Omental fat pad (tissue), 3 donors: ENCODE measurements at regions not wholly inside any gene's neighbourhood (a gene's known extent, or its start where the extent isn't known, plus 50 kb on each side); places are given as distances from the start of the nearest gene placed in this dataset.

Experiments
- ATAC-seq: fragments of 150-250 bp; one replicate; pipeline ENCODE4 v1.9.1; 2016; ENCODE audit warnings: mild to moderate bottlenecking, moderate library complexity; ENCODE audit not compliant: low FRiP score
- DNase-seq: peaks from one replicate; pipeline ENCODE4 v3.0.0-alpha.2; 2019; ENCODE audit warnings: low spot score
- TF ChIP-seq, protein P1 (sequence below), 3 donors: fragments of 450-650 bp; IDR thresholded peaks; one replicate each; pipeline ENCODE4 v1.5.1; 2016 to 2017; ENCODE audit warnings: antibody characterized with exemption in 3 of 3, mild to moderate bottlenecking in 3 of 3, moderate library complexity in 2 of 3

DNA sequence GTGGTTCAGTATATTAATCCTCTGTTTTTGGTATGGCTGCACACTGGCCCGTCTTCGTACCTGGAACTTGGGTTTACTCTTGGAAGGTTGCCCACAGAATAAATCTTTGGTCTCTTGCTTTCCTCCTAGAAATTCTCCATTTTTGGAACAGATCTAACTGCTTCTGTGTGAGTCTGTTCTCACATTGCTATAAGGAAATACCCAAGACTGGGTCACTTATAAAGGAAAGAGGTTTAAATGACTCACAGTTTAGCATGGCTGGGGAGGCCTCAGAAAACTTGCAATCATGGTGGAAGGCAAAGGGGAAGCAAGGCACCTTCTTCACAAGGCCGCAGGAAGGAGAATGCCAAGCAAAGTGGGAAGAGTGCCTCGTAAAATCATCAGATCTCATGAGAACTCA, 407.8 kb upstream of the PDE3A start:
- ATAC-seq = no peak
- DNase-seq = no peak
- TF ChIP-seq, protein P1, sequence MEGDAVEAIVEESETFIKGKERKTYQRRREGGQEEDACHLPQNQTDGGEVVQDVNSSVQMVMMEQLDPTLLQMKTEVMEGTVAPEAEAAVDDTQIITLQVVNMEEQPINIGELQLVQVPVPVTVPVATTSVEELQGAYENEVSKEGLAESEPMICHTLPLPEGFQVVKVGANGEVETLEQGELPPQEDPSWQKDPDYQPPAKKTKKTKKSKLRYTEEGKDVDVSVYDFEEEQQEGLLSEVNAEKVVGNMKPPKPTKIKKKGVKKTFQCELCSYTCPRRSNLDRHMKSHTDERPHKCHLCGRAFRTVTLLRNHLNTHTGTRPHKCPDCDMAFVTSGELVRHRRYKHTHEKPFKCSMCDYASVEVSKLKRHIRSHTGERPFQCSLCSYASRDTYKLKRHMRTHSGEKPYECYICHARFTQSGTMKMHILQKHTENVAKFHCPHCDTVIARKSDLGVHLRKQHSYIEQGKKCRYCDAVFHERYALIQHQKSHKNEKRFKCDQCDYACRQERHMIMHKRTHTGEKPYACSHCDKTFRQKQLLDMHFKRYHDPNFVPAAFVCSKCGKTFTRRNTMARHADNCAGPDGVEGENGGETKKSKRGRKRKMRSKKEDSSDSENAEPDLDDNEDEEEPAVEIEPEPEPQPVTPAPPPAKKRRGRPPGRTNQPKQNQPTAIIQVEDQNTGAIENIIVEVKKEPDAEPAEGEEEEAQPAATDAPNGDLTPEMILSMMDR (IDR thresholded peaks at IDR 0.05) = no peak

DNA sequence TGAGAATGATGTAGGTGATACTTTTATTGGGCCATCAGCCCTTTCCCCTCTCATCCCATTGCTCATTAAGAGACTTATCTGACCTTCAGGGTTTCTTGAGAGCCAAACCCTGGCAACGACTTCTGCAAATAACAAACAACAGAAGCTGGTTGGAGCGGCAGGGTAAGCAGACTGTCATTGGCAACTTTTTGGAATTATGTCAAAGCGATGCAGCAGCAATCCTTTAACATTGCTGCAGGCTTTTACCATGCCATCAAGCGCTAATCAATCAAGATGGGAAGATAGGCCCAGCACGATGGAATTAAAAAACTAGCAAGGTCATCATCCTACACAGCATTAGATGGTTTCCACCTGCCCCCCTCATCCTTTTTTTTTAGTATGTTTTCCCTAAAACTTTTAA, 406.1 kb upstream of the PDE3A start:
- ATAC-seq (no peak), DNase-seq (no peak)
- TF ChIP-seq, protein P1 (IDR thresholded peaks at IDR 0.05) = no peak

DNA sequence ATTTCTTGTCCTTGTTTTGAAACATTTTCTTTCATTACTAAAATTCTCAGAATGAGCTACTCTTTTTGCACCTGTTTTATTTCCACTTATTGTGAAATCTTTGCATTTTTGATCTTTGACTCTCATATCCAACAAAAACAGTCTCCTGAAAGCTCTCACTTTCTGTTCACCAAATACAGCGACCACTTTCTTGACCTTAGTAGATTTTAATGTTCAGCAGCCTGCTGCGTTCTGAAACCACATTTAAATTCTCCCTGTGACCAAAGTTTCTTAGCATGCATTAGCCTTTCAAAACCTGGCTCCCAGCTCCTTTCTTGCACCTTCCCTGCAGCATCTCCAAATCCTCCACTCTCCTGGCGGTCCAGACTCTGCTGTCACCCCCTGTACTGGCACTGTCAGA, 404.4 kb upstream of the PDE3A start:
- ATAC-seq (no peak), DNase-seq (no peak)
- TF ChIP-seq, protein P1 (IDR thresholded peaks at IDR 0.05) = no peak

DNA sequence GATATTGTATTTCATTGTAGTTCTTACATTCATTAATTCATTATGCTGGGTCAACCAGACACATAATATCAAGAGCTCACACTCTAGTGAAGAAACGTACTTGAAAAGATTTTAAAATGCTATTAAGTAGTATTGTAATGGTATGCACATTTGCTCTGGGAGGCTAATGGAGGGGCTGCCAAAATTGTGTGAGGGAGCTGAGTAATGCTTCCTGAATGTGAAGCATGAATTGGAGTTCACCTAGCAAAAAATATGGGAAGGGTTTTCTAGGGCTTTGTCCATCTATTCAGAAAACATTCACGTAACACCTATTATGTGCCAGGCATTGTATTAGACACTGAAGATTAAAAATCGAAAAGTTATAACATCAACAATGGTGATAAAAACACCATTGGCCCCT, 403.8 kb upstream of the PDE3A start:
- no peak for ATAC-seq

DNA sequence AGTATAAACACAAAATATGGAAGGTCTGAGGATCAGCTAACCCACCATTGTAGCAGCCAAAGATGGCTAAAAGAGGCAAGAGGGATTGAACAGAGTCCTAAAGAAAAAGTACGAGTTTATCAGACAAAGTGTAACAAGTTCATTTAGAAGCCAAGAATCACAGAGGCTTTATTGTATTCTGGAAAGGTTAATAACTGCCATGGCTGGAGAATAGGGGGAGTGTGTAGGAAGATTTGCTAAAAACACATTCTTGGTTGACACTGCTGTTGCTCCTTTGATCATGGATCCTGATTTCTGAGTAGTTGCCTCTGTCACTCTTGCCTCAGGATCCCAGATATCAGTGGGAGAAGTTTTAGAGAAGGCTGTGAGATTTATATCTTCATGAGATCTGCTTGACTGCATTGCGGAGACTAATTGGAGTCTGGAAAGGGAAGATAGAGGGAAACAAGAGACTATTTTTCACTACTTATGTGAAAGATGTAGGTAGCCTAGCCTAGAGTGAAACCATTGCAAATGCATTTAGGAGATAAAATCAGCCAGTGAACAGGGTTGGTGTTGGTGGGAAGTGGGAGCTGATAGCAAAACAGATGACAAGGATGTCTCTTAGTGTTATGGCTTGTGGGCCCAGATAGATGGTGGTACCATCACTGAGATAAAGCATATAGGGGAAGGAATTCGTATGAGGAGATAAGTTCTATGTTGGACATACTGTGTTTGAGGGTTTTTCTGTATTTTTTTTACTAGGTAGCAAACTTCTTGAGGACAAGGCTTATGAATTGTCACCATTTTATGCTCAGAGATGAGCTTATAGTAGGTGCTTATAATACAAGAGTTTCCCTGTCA, 402.9 kb upstream of the PDE3A start:
- no peak for DNase-seq
- ATAC-seq = no peak
- TF ChIP-seq, protein P1 (IDR thresholded peaks at IDR 0.05) = no peak

More for the DNA sequence above, 403.8 kb upstream of the PDE3A start:
- DNase-seq = no peak
- TF ChIP-seq, protein P1 (IDR thresholded peaks at IDR 0.05) = no peak

DNA sequence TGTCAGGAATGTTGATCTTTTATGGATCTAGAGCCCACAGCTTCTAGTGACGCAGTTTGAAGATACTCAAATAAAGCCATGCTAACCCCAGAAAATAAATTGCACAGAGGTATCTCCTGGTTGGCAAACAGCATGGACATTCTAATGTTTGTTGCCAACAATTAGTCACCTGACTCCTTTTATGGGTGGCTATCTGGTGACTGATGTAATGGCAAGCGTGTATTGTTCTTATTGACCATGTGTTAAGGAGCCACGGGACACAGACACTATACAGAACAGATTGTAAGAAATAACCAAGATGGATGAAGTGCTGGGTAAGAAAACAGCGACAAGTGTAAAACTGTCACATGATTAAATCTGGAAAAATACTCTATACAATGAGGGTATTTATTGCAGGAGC, 401.3 kb upstream of the PDE3A start:
- TF ChIP-seq, protein P1 (IDR thresholded peaks at IDR 0.05) = no peak
- DNase-seq = no peak
- no peak for ATAC-seq

DNA sequence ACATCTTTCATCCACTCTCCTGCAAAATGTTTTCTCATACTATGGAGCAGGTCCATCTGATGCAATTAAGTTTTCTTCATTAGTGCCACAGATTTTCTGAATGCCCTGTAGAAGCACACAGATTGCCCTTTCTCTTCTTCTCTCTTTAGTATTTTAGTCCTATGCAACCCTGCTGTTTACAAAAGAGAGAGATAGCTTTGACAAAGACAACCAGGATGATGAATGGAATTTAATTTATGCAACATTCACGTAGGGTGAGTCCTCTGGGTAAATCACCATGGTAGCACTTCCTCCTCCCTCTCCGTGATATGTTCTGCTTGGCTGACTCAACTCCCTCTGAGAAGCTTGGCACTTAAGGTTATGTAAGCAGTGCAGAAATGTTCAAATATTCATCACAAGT, 400.9 kb upstream of the PDE3A start:
- TF ChIP-seq, protein P1 (IDR thresholded peaks at IDR 0.05) = no peak
- no peak for DNase-seq
- ATAC-seq = peak; percentile 97
